DMS153 treated with DMSO at 0.1 percent for 48 hours (cell line): ENCODE measurements at regions not wholly inside any gene's neighbourhood (a gene's known extent, or its start where the extent isn't known, plus 50 kb on each side); places are given as distances from the start of the nearest gene placed in this dataset.
A peak's percentile ranks its signal among the peaks of the same experiment; 100 is the strongest.

Source experiments
- DNase-seq: peaks from one replicate; lab custom pipeline; 2025; ENCODE audit not compliant: unreplicated experiment; lab: John Stamatoyannopoulos, UW

DNA sequence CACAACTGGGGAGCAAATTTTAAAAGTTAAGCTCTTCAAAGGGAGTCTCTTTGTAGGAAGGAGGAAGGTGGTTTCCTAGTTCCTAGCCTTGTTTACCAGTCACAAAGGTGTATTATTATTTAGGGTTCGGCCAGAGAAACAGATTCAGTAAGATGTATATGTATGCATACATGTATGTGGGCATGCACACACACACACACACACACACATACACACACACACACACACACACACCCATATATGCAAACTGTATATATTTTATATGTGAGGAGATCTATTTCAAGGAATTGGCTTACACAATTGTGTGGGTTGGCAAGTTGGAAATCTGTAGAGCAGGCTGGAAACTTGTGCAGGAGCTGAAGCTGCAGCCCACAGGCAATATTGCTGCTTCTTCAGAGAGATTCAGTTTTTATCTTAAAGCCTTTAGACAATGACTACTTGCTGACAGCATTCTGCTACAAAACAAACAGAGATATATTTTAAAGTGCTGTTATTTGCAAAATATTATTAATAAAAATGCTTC, 75.3 kb upstream of the DNAH5 start:
- no peak for DNase-seq

GRCh38 chr5:14017904-14018303, 73.4 kb upstream of the DNAH5 start:
- DNase-seq = no peak

GRCh38 chr5:14016549-14016948, 72.1 kb upstream of the DNAH5 start:
- no peak for DNase-seq

DNA sequence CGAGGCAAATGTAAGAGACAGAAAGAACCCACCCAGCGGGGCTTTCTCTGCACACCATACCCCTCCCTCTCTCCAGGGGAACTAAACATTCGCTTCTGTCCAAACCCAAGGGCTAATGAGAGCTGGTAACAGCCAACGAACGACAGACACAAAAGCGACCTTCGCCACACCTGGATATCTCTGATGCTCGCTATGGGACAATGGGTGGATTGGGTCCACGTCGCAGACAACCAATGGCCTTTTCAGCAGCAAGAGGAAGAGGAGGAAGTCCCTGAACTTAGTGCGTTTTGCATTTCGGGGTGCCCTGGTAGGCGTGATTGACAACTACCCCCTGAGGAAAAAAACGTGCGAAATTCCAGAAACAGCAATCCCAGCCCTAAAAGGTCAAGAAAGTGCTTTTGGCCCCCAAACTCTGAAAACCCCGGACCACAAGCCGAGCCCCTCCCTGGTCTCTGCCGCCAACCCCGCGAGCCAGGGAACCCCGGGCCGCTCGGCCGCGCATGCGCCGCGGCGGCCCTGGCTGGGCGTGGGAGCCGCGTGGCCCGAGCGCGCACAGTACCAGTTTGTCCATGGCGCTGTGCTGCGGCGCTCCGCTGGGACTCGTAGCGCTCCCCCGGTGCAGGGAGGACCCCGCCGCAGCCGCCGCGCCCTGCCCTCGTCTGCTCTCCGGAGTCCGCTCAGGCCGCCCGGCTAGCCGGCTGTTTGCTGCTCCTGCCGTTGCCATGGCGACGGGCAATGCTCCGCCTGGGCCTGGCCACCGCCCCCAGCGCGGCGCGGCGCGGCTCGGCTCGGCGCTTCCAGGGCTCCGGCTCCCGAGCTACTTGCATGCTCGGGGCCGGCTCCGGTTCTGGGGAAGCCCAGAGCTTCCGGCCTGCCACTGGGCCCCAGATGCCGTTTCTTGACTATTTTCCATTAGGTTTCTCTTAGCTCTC, 66.9 kb upstream of the DNAH5 start:
- peak; percentile 92 for DNase-seq

- peak; percentile 61 for DNase-seq
Observed at GRCh38 chr5:14009575-14009974, 65.1 kb upstream of the DNAH5 start.

DNA sequence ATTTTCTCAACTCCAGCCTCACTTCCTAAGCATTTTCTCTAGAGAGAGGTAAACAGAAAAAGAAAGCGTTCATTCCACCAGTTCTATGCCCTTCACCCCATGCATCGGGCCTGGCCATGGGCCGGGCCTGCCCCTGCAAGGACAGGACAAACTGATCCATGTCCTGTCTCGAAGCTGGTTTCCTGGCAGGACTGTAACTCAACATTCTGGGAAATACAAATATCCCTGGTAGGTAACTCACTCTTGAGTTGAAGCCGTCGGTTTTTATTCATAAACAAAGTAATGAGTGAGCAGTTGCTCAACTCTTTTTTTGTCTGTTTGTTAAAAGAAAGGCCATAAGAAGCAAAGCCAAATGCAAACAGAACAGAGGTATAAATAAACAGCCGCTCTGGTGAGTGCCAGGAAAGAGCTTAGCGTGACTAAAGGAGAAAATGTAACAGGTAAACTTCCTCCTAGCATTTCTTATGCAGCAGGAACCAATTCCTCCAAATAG, 64.4 kb upstream of the DNAH5 start:
- DNase-seq = peak; percentile 77

DNA sequence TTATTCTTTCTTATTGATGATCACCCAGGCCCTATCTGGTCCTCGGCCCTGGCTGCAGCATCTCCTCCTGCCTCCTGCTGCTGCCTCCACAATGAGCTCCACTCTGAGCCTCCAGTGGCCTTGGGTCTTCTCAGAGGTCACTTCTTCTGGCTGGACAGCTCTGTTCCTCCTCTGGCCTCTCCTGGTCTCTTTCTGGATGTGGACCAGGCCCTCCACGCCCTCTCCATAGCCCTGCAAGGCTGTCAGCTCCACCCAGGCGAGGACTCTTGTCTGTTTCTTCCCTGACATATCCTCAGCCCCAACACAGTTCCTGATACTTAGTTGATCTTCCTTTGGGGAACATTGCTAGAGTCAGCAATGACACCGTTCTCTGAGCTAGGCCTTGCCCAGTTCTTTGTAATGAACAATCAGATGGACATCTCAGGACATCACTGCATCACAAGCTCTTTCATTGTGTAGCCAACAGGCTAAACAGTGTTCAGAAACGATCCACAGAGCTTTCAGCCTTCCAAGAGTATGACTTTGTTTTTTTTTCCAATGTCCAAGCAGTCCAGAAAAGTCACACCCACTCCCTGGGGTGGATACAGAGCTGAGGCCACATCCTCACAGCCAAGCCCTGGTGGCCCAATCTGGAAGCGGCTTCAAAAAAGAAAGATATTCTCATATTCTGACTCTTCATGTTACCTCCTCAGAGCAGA, 62.5 kb upstream of the DNAH5 start:
- DNase-seq = no peak

DNA sequence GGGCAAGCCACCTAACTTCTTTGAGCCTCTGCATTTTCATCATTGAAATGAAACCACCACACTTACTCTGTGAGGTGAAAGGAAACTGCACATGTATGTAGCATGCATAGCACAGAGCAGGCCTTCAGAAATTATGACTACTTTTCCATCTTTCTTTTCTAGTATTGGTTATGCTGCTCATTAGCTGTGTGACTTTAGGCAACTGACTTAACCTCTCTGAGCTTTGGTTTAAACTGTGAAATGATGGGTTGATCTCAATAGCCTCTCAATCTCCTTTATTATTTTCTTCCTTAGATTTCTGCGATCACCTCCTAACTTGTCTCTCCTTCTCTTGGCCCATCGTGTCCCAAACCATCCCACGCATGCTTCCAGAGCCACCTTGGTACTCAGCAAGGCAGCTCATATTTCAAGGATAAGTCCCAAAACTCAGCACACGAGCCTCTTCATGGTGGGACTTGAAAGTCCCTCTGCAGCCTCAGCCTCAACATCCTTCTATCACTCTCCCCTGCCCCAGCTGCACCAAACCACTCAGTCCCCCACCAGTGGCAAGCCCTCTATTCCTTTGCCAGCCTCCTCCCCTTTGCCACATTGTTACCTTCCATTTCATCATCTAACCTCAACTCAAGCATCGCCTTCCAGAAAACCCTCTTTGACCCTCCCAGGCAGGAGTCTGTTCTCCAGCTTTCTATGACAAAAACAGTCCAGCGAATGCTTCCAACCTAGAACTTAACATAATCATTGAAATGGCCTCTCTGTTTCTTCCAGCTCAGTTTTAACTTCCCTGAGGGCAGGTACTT, 60.3 kb upstream of the DNAH5 start:
- no peak for DNase-seq

DNA sequence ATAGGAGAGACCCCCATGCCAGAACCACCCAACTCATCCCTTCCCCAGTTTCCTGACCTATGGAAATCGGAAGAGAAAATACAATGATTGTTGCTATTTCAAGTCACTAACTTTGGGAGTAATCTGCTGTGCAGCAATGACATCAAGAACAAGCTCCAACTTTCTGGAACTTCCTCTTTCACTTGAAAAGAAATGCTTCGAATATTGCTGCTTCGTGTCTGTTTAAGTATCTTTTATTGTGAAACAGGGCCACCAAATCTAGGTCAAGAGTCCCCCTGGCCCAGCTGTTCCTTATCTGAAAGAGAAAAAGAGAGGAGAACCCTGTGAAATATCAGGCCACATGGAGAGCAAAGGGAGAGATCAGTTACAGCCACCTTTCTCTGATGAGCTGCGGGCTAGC, 59.4 kb upstream of the DNAH5 start:
- DNase-seq = no peak

GRCh38 chr5:14003513-14003912, 59.0 kb upstream of the DNAH5 start:
- no peak for DNase-seq

GRCh38 chr5:13998254-13998653, 53.8 kb upstream of the DNAH5 start:
- DNase-seq = no peak

DNA sequence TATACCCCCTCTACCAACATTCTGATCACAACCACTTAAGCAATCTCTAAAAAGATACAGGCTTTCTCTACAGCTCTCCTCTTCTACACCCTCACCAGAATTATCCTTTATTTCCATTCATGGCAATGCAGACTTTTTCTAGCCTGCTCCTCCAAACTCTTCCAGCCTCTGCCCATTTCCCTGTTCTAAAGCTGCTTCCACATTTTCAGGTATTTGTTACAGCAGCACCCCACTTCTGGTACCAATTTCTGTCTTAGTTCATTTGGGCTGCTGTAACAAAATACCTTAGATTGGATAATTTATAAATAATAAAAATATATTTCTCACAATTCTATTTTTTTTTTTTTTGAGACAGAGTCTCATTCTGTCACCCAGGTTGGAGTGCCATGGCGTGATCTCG, 53.0 kb upstream of the DNAH5 start:
- DNase-seq = no peak

DNA sequence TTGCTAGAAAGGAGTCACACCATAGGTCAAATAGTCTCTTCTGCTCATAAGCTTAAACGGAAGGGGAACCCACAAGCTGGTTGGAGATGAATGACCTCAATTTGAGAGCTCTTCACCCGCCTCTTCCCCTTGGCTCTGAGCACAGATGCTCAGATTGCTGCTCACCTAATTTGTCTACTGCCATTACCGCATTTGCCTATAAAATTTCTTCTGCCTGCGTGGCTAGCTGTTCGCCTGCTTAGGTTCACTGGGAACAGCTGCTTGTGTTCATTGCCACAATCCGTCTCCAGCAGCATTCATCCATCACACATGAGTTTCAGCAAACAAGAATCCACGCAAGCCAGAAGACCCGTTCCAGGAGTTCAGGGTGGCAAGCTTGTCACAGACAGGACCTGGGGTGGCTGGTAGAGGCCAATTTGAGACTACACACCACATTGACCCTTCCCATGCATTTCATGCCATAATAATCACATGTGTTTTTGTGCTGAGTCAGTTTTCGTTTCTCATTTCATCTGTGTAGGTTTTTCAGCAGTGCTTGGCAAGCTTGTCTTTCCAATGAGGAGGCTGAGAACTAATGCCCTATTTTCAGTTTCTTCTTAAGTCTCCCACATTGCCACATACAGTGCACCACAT, 50.2 kb upstream of the DNAH5 start:
- DNase-seq = no peak
